Heart left ventricle (tissue), 13 donors: ENCODE measurements at regions not wholly inside any gene's neighbourhood (a gene's known extent, or its start where the extent isn't known, plus 50 kb on each side); places are given as distances from the start of the nearest gene placed in this dataset.

ENCODE experiments used
- CTCF ChIP-seq, 12 donors: fragments of 200-600 bp; sonication (generic) in 4 of 12; IDR thresholded peaks; one replicate each; pipeline versions ENCODE4 v1.5.0 to v1.8.0; 2018 to 2022; ENCODE audit warnings: antibody characterized with exemption in 12 of 12, mild to moderate bottlenecking in 5 of 12
- POLR2A ChIP-seq, 2 donors: fragments of 450-650 bp; IDR thresholded peaks; one replicate each; pipeline ENCODE4 v1.6.1; 2017; ENCODE audit warnings: antibody characterized with exemption in 2 of 2, mild to moderate bottlenecking in 2 of 2, moderate library complexity in 2 of 2
- donor health status: ischemic (EF 13 %, LVEDD 7.1; RV severe dilation, severe dysfunction).
- donor health status: DM: no; HTN: yes; CAD: no.
- donor health status: DM: no; HTN: no; CAD: no.
- donor health status: ischemic (EF 25% LVEDD 6.9; RV normal size, moderate dysfunction).
- donor health status: ischemic (EF 25% LVEDD 5.7; RV mildly dilated, moderate dysfunction).
- donor health status: ischemic (EF 35%, LVEDD 5.7; RV mildly dilated, moderate dysfunction).
- donor health status: nonischemic (EF 11% LVEDD 7.7; RV severe dilation, severe dysfunction).
- donor health status: DM: yes; HTN: yes; CAD: no.
- donor health status: PGD.
- donor health status: ischemic (EF 29% LVEDD 5.4; RV normal size, mild dysfunction).
- donor health status: nonischemic (EF 23%, LVEDD 6.1; RV moderate dilation, normal function).

- TF ChIP-seq CTCF (IDR thresholded peaks at IDR 0.05) (no peak), POLR2A (IDR thresholded peaks at IDR 0.05) (no peak)
Observed at GRCh38 chr2:447902-448665, 160.2 kb upstream of the ALKAL2 start.
